GM21737 (cell line): ENCODE measurements at regions not wholly inside any gene's neighbourhood (a gene's known extent, or its start where the extent isn't known, plus 50 kb on each side); places are given as distances from the start of the nearest gene placed in this dataset.
"Not testable (repeated sequence)": the region's sequence is repeated elsewhere in the genome, so short reads cannot be mapped to it uniquely, and the experiment has no call there.

Experiments
- ATAC-seq: cut with Tn5 transposase; IDR thresholded peaks from one replicate; pipeline ENCODE4 v1.9.1; 2021; ENCODE audit warnings: mild to moderate bottlenecking, moderate library complexity; ENCODE audit not compliant: unreplicated experiment

DNA sequence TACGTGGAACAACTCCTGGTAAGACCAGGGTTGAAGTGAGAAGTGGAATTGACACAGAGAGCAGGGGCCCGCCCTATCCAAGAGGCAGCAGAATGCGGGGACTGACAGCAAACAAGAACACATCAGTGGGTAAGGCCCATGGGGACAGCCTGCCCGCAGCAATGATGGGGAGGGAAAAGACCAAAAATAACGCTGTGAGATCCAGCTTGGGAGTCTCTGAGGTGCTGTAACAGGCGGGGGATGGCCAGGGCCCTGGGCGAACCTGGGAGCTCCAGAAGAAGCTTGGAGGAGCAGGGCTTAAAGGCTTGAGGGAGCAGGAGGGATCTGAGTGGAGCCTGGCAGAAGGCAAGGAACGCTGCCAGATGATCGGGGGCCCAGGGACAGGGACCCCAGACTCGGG is 173.4 kb downstream of the TMEM200C start:
- no peak for ATAC-seq

DNA sequence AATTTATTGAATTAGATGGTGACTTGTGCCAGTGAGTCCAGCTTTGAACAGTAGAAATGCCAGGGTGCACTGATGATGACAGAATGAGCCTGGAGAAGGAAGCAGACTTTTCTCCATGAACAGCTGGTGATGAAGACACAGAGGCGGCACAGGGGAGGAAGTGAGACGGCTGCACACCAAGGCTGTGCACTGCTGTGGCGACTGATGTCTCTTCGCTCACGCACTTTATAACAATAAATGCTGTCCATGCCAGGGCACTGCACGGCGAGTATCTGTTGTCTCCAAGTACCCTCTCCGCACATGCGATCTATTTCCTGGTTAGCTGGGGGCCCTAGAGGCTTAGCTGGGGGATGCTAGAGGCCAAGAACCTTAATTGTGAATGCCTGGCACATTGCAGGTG is 175.2 kb downstream of the TMEM200C start:
- ATAC-seq = no peak

DNA sequence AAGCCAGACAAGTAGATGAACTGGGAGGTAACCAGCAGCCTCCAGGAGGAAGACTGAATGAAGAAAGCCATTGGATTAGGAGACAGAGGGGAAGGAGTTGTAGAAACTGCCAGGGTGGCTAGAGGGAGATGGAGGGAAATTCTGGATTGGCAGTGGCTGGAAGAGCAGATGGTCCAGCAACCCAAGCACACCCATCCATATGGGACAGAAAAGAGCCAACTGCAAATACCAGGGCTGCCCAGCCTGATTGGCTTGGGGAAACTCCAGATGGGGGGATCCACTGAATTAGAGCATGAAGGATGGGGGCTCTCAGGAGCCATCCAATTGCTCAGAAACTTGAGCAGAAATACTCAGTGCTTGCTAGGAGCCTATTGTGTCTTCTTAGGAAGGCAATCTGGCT is 173.5 kb upstream of the EPB41L3 start:
- ATAC-seq = no peak

DNA sequence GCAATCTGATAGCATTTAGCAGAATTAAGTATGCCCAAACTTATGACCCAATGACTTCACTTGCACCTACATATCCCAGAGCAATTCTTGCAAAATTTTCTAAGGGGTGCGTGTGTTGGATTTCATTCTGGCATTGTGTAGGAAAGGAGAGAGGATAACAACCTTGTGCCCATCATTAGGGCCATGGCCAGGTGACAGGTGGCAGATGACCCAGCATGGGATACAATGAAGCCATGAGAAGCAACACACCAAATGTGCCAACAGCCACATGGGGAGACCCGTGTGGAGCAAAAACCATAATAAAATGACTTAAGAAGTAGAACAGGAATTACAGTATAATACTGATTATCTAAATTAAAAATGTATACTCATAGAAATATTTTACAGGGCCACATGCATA is 166.9 kb upstream of the EPB41L3 start:
- no peak for ATAC-seq

DNA sequence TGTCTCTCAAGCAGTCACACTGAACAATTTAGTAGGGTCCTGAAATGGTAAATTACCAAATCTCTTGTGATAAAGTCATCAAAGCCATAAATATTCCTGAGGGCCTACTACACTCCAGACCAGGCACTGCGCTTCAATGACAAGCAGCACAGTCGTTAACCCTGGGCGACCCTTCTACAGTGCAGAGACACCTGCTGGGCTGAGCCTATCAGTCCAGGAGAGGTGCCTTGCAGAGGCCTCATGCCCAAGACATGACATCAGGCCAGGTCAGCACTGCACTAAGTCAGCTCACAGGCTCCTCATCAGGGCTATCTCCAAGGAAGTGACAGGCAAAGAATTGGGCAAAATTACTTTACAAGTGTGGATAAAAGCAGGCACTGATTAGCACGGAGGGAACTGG is 166.4 kb upstream of the EPB41L3 start:
- no peak for ATAC-seq

DNA sequence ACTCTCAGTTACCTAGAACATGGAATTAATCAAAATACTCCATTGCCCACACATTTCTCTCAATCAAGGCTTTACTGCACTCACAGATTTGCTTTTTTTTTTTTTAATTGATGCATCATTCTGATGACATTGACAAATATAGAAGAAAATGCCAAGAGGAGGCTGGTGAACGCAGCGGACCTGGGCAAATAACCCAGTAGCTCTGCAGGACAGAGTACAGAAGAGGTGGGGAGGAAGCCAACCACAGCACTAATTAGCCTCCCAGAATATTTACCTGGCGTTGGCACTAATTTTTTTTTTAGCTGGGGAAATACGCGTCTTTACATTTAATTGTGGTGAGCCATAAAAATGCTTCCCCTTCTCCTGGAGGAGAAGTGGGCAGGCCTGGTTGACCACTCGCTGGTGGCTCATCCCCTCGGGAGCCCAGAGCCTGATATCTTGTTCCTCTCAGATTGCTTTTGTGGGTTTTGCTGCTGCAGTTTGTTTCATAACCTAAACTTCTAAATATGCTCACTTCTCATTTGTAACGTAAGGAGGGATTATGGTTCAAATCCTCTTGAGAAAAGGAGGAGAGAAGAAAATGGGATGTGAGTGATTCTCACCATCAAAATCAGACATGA is 165.8 kb upstream of the EPB41L3 start:
- no peak for ATAC-seq

DNA sequence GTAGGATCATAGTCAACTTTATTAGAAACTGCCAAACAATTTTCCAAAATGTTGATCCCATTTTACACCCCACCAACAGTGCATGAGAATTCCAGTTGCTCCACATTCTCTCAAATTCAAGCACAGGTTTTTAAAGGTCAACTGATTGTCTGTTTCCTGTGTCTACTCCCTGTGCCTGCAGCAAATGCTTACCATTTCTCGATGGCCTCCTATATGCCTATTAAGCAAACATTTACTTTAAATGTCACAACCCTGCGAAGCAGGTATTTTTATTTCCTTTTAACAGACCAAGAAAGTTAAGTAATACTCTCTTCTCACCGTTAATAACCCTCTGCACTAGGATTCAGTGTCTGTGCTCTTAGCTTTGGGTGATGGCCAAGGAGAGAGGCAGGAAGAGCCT is 163.8 kb upstream of the EPB41L3 start:
- ATAC-seq = no peak

DNA sequence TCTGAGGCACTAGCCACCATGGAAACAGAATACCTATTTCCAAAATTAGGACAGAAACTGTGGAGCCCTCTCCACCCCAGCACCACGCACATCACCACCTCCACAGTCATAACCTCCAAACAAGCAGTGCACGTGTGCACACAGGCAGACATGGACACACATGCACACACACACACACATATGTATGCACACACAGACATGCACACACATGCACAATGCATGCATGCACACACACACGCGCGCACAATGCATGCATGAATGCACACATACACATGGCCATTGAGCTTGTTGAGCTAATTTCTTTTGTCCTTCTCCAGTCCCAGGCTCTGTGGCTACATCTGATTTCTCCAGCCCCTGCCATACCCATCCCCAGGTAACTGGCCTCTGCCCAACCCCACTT is 161.6 kb upstream of the EPB41L3 start:
- no peak for ATAC-seq

DNA sequence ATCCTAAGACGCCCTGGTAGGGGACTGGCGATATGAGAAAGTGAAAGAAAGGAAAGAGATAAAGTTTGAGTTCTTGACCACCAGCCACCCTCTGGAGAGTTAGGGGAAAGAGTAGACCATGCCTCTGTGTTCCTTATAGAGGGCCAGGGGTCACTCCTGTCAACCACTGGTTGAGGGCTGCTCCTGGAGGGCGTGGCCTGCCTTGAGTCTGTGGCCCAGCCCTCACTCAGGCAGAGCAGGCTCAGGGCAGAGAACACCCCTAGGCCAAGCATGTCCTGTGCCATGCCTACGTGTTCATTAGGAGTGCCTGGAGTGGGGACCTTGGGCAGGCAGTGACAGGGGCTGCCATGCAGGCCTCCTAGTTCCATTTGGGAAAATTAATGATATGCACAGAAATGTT is 161.1 kb upstream of the EPB41L3 start:
- ATAC-seq = no peak

DNA sequence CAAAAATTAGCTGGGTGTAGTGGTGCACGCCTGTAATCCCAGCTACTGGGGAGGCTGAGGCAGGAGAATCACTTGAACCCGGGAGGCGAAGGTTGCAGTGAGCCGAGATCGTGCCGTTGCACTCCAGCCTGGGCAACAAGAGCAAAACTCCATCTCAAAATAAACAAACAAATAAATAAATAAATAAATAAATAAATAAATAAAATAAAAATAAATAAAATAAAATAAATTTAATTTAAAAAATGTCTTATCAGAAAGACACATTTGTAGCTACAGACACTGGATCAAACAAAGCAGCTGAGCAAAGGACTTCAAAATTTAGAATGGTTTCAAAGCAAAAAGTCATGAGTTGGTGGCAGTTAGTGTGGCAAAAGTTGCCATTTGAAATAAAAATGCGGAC is 158.2 kb upstream of the EPB41L3 start:
- not testable (repeated sequence) for ATAC-seq

DNA sequence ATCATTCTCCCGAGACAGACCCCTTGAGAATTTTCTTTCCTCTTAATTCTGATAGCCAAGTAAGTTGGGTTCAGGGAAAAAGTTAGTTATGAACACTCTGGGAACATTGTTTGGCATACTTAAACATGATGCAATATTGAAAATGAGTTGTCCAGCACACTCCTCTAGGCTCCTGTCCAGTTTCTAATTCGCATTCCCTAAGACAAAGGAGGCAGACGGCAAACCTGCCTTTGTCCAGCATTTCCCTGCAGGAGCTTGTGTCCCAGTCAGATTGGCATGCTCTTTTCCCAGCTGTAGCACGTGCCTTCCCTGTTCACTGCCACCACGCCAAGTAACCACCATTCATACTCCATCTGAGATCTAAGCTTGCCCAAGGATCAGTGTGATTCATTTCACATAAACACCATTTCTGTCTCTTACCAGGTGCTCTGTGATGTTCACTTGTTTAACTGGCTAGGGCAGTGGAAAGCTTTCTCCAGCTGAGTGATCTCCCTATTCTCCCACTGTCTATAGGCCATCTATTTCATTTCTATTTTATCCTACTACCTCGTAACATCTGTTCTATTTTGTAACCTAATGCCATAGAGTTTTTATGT is 150.0 kb upstream of the EPB41L3 start:
- ATAC-seq = no peak

DNA sequence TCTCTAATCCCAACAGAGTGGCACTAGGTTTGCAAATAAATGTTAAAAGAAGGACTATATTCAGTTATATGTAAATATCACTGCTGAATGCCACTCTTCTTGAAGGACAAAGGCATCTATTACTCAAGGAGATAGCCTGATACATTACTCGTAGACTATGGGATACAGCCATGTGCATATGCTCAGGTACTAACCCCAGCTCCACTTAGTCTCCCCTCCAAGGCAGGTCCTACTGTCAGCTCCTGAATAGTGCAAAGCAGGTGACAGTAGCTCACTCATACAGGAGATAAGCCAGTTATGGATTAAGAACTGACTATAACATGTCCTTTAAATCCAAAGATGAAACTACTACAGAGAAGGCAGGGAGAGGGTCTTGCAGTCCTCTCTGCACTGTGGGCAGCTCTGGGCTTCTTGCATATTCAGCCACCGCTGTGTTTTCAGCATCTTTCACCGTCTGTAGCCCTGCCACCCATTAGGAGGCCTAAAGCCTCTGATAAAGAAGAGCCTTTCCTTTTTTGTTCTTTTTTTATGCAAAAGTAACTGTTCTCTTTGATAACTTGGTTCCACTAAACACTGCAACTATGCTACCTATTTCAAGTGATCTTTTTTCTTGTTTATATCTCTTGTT is 135.1 kb upstream of the EPB41L3 start:
- ATAC-seq = no peak

DNA sequence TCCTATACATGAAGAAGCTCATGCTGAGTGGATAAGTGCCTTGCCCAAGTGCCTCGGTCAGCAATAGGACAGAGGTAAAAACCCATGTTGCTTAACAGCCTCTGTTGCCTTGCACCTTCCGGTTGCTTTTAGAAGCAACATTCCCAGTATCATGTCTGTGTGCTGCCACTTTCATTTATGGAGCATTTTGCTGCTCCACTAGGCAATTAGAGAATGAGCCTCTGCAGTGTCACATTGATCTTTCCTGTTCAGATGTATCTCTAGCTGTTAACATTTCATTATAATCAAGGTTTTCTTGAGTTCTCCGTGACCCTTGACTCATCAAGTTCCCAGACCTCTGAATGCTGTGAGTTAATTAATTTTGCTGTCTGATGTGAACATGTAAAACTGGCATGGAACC is 134.5 kb upstream of the EPB41L3 start:
- no peak for ATAC-seq

DNA sequence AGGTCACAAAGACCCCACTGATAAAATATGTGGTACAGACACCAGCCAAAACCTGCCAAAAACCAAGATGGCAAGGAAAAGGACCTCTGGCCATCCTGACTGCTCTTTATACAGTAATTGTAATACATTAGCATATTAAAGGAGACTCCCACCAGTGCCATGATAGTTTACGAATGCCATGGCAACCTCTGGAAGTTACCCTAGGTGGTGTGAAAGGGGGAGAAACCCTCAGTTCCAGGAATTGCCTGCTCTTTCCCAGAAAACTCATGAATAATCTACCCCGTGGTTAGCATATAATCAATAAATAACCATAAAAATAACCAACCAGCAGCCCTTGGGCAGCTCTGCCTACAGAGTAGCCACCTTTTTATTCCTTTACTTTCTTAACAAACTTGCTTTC is 129.8 kb upstream of the EPB41L3 start:
- ATAC-seq = no peak

DNA sequence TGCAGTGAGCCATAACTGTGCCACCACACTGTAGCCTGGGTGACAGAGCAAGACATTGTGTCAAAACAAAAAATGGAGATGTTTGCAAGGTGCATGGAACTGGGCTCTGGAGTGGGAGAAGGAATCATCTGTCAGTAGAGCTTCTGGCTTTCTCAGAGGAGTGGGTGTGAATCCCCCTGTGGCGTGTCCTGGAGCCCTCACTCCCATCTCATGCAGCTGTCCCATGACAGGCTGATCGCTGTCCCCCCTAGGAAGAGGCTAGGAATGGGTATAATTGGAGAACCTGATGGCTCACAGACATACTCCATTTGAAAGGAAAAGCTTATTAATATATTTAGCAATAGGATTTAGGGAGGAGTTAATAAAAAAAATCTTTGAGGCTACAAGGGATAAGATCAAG is 125.8 kb upstream of the EPB41L3 start:
- ATAC-seq = no peak

DNA sequence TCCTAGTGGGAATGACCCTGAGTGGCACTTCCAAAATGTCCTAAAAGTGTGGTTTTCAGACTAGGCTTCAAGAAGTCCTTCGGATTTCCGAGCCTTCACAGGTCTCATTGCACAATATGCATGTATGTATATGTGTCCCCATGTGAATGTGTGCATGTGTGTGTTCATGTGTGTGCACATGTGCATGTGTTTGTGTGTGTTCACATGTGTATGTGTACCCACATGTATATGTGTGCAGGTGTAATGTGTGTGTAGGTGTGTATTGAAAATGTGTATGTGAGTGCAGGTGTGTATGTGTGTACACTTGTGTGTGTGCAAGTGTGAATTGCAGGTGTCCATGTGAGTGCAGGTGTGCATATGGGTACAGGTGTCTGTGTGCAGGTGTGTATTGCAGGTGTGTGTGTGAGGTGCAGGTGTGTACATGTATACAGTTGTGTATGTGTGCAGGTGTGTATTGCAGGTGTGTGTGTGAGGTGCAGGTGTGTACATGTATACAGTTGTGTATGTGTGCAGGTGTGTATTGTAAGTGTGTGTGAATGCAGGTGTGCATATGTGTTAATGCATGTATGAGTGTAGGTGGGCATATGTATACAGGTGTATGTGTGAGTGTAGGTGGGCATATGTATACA is 124.4 kb upstream of the EPB41L3 start:
- no peak for ATAC-seq

DNA sequence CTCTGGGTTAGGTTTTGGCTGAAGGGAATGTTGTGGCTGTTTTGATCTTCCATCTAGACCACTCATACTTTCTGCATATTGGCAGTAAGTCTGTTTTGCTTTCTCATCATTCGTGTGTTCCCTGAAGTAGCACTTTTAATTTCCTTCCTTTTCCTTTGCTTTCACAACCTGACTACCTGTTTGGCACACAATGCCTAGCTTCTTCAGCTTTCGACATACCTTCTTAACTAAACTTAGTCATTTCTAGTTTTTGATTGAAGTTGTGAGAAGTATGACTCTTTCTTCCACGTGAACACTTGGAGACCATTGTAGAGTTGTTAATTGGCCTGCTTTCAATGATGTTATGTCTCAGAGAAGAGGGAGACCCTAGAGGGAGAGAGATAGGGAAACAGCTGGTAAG is 123.6 kb upstream of the EPB41L3 start:
- no peak for ATAC-seq

DNA sequence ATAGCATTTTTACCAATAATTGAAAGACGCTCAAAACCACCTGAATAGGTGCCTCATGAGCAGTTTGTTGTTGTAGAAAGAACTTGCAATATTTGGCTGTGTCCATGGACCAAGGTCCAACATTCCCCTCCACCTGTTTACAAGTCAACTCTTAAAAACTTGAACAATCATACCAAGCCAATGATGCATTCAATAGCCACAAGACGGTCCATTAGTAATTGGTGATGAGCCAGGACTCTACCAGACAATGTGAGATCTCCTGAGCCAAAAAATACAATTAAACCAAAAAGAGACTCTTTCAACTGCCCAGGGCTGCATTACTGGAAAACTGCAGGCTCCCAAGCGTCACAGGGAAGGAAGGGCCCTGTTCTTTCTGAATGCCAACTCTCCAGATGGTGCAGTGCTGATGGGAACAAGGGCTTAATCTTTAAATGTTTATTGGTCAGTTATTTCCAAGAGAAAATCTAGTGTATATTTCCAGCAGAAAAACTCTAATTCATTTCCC is 118.8 kb upstream of the EPB41L3 start:
- ATAC-seq = no peak

DNA sequence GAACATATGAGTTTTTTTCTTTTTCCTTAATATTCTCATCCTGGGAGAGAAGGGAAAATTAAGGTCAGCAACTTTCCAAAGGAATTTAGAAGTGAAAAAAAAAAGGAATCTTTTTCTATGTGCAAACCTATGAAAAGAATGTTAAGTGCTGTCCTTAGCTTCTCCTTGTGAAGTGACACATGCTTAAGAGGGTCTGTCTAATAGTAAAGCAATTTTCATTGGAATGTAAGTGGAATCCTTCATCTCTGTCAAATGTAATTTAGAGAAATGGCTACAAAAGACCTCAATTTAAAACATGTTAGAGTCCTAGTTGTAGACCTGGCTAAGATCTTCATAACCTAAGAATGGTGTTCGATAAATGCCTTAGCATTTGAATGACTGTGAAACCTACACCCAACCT is 117.4 kb upstream of the EPB41L3 start:
- ATAC-seq = no peak

DNA sequence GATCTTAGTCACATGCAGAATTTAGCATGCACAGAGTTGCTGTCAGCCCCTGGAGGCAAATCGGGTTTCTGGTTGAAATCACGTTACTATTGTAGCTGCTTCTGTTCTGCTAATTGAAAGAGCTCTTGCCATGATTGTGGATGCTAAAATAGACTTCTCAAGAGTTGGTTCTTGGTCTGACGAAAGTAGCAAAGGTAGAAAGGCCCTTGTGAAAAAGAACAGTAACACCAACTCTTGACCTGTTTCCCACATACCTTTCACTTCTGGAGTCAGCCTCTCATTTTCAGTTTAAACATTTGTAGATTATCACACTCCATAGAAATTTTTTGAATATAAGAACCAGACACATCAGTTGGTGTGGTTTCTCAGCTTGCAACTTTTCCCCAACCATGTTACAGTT is 110.0 kb upstream of the EPB41L3 start:
- no peak for ATAC-seq

DNA sequence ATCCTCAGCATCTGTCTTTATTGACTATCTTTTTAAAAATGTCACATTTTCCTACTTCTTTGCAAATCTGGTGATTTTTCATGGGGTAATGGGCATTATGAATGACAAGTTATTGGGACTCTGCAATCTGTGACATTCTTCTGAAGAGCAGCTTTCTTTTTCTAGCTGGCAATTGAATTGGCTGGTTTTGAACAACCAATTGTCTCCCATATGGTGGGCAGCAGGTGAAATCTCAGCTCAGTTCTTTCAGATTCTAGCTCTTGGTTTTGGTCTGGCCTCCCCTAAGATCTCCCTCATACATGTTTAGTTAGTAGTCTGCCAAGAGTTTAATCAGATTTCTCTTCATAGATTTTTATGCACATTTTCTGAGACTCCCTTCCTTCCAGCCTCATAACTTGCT is 107.9 kb upstream of the EPB41L3 start:
- ATAC-seq = no peak

DNA sequence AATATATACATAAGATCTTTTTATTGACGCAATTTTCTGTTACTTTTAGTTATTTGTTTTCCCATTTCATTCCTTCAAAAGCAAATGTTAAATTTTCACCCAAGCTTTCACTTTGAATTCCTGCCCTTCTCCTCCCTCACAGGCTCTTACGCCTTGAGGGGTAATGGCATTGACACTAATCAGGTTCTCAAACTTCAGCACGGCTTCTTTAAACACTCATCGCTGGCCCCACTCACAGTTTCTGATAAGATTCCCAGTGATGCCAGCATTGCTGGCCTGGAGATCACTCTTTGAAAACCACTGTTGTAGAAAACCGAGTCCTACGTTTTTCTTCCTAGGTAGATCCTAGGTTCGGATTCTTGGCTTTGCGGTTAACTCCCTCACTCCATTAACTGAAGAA is 105.6 kb upstream of the EPB41L3 start:
- ATAC-seq = no peak
